Keratinocyte (primary cell): ENCODE measurements at regions not wholly inside any gene's neighbourhood (a gene's known extent, or its start where the extent isn't known, plus 50 kb on each side); places are given as distances from the start of the nearest gene placed in this dataset.

Source experiments
- DNase-seq: peaks from one replicate; pipeline ENCODE4 v3.0.0-alpha.2; 2011; ENCODE audit warnings: low read depth, missing footprints, low spot score
- FAIRE-seq: peaks from 2 replicates; lab custom pipeline; 2011; peaks lifted over from hg19 to GRCh38; lab: Jason Lieb, UNC
- H2AFZ ChIP-seq: 2 replicates; pipeline ENCODE4 v1.6.0; 2012; ENCODE audit warnings: low read length, control low read depth, inconsistent platforms; ENCODE audit not compliant: control insufficient read depth
- H3K27ac ChIP-seq: 2 replicates; pipeline ENCODE4 v1.5.1; 2011; ENCODE audit warnings: low read length; ENCODE audit not compliant: control insufficient read depth, insufficient read depth
- H3K27me3 ChIP-seq: 3 replicates; pipeline ENCODE4 v1.6.0; 2011; ENCODE audit warnings: low read length; ENCODE audit not compliant: control insufficient read depth, insufficient read depth; ENCODE audit errors: extremely low read depth
- H3K36me3 ChIP-seq, 2 experiments: 2 replicates in 1 of 2; 3 replicates in 1 of 2; pipeline ENCODE4 v1.5.1; 2011; ENCODE audit warnings: low read length in 2 of 2, mild to moderate bottlenecking in 1 of 2; ENCODE audit not compliant: control insufficient read depth in 2 of 2, insufficient read depth in 2 of 2; ENCODE audit errors: extremely low read depth in 1 of 2
- H3K4me1 ChIP-seq: 3 replicates; pipeline ENCODE4 v1.5.1; 2011; ENCODE audit warnings: low read length; ENCODE audit not compliant: control insufficient read depth, insufficient read depth; ENCODE audit errors: extremely low read depth
- H3K4me2 ChIP-seq: 3 replicates; pipeline ENCODE4 v1.6.0; 2011; ENCODE audit warnings: low read depth, low read length; ENCODE audit not compliant: control insufficient read depth, insufficient read depth; ENCODE audit errors: extremely low read depth
- H3K4me3 ChIP-seq, 3 experiments: fragments of 200-600 bp in 1 of 3; sonication (generic) in 1 of 3; 2 replicates in 2 of 3; 3 replicates in 1 of 3; pipeline ENCODE4 v1.5.1; 2011 to 2016; ENCODE audit warnings: low read length in 3 of 3, mild to moderate bottlenecking in 3 of 3, control low read depth in 2 of 3, inconsistent platforms in 1 of 3, low read depth in 1 of 3, mixed read lengths in 1 of 3, mixed run types in 1 of 3, moderate library complexity in 1 of 3; ENCODE audit not compliant: control insufficient read depth in 2 of 3, insufficient read depth in 2 of 3; ENCODE audit errors: extremely low read depth in 1 of 3
- H3K79me2 ChIP-seq: 2 replicates; pipeline ENCODE4 v1.6.0; 2012; ENCODE audit warnings: low read length; ENCODE audit not compliant: control insufficient read depth, insufficient read depth
- H3K9ac ChIP-seq: 3 replicates; pipeline ENCODE4 v1.6.0; 2011; ENCODE audit warnings: low read length; ENCODE audit not compliant: control insufficient read depth, insufficient read depth; ENCODE audit errors: extremely low read depth
- H3K9me1 ChIP-seq: 3 replicates; pipeline ENCODE4 v1.6.0; 2011; ENCODE audit warnings: low read length; ENCODE audit not compliant: control insufficient read depth, insufficient read depth; ENCODE audit errors: extremely low read depth
- H3K9me3 ChIP-seq: 2 replicates; pipeline ENCODE4 v1.5.1; 2012; ENCODE audit warnings: low read depth, low read length; ENCODE audit not compliant: control insufficient read depth
- H4K20me1 ChIP-seq: 3 replicates; pipeline ENCODE4 v1.6.0; 2011; ENCODE audit warnings: low read length; ENCODE audit not compliant: control insufficient read depth, insufficient read depth; ENCODE audit errors: extremely low read depth
- EZH2 ChIP-seq: IDR thresholded peaks from one replicate; pipeline ENCODE4 v1.6.1; 2012; ENCODE audit warnings: inconsistent platforms, mild to moderate bottlenecking, low read length, moderate library complexity
- dilution Hi-C: fragments of 300-500 bp; cut with MboI; formaldehyde crosslinking; loops from one replicate; pipeline ENCODE4 v1.7.0; 2020; ENCODE audit warnings: low sequenced_read_pairs; ENCODE audit not compliant: extremely low pct_ligation_motif_present
- TF ChIP-seq, protein P1 (sequence below), 3 experiments: IDR thresholded peaks in 1 of 3; conservative IDR thresholded peaks in 1 of 3; optimal IDR thresholded peaks in 1 of 3; 2 replicates in 2 of 3; 3 replicates in 1 of 3; pipeline versions ENCODE3 to v1.5.1; 2011; ENCODE audit warnings: low read length in 3 of 3, mild to moderate bottlenecking in 3 of 3, moderate library complexity in 2 of 3, control low read depth in 1 of 3, inconsistent platforms in 1 of 3; ENCODE audit not compliant: insufficient read depth in 2 of 3; ENCODE audit errors: extremely low read depth in 1 of 3

DNA sequence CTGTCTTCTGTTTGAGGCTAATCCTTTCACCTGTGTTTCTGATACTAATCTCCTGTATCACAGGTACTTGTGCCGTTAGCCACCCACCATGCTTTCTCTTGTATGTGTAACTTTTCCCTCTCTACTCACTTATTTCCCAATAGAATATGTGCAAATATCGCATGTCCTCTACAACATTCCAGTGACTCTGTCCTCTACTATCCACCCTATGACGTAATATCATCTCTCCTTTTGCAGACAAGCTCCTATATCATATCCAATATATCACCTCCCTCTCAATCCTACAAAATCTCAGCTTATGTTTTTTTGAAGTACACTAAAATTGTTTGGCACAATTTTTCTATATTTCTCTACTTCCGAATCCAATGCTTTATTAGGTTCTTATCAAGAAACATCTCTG lies 232.6 kb upstream of the LRFN5 start:
- dilution Hi-C loops: no loop called here
- no peak overlapping the region for H3K4me3 ChIP-seq
- H3K27ac ChIP-seq: no peak overlapping the region
- no peaks in the 10 kb centered on the region for H3K9me1 ChIP-seq
- TF ChIP-seq, protein P1, sequence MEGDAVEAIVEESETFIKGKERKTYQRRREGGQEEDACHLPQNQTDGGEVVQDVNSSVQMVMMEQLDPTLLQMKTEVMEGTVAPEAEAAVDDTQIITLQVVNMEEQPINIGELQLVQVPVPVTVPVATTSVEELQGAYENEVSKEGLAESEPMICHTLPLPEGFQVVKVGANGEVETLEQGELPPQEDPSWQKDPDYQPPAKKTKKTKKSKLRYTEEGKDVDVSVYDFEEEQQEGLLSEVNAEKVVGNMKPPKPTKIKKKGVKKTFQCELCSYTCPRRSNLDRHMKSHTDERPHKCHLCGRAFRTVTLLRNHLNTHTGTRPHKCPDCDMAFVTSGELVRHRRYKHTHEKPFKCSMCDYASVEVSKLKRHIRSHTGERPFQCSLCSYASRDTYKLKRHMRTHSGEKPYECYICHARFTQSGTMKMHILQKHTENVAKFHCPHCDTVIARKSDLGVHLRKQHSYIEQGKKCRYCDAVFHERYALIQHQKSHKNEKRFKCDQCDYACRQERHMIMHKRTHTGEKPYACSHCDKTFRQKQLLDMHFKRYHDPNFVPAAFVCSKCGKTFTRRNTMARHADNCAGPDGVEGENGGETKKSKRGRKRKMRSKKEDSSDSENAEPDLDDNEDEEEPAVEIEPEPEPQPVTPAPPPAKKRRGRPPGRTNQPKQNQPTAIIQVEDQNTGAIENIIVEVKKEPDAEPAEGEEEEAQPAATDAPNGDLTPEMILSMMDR (optimal IDR thresholded peaks at IDR 0.05 in 1 of 3, IDR thresholded peaks at IDR 0.05 in 1 of 3, conservative IDR thresholded peaks at IDR 0.05 in 1 of 3; ENCODE audit: extremely low read depth in 1 of 3, insufficient read depth in 2 of 3, low read length in 3 of 3): no peak
- TF ChIP-seq EZH2: no peak
- FAIRE-seq: no peak
- no peaks in the 10 kb centered on the region for H3K27me3 ChIP-seq
- DNase-seq: no peak
- no peak overlapping the region for H3K4me2 ChIP-seq
- H3K9ac ChIP-seq: no peak overlapping the region
- H3K4me1 ChIP-seq: no peaks in the 10 kb centered on the region
- no peaks in the 10 kb centered on the region for H4K20me1 ChIP-seq
- H3K9me3 ChIP-seq: peaks cover 3% of the 10 kb centered on the region
- H3K36me3 ChIP-seq: no peaks in the 10 kb centered on the region
- H2AFZ ChIP-seq: no peak overlapping the region
- H3K79me2 ChIP-seq: no peaks in the 10 kb centered on the region

DNA sequence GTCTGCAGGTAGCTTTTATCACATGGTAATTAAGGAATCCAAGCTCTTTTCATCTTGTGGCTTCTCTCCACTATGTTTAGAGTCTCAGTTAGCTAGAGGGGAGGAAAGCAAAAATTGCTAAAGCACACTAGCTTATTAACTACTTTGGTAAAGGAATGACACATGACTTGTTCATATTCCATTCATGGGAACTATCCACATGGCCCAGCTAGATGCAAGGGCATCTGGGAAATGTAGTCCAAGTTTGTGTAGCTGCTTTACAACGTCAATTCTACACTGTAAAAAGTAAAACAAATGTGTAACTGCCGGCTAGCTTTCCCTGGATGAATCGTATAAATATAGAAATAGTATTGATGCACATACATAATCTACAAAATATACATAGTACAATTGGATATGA lies 244.5 kb upstream of the LRFN5 start:
- Histone ChIP-seq H3K27ac (no peak overlapping the region), H3K36me3 (no peaks in the 10 kb centered on the region), H3K4me2 (no peak overlapping the region), H4K20me1 (no peaks in the 10 kb centered on the region), H3K4me3 (no peak overlapping the region), H3K9me1 (no peaks in the 10 kb centered on the region), H3K79me2 (no peaks in the 10 kb centered on the region), H3K4me1 (no peaks in the 10 kb centered on the region), H3K9ac (no peak overlapping the region), H2AFZ (no peak overlapping the region), H3K9me3 (no peaks in the 10 kb centered on the region), H3K27me3 (no peaks in the 10 kb centered on the region)
- TF ChIP-seq, protein P1 (optimal IDR thresholded peaks at IDR 0.05 in 1 of 3, IDR thresholded peaks at IDR 0.05 in 1 of 3, conservative IDR thresholded peaks at IDR 0.05 in 1 of 3; ENCODE audit: extremely low read depth in 1 of 3, insufficient read depth in 2 of 3, low read length in 3 of 3): no peak
- TF ChIP-seq EZH2: no peak
- FAIRE-seq (no peak), DNase-seq (no peak)
- dilution Hi-C loops: no loop called here
